Lower leg skin (tissue), 4 donors: ENCODE measurements at regions not wholly inside any gene's neighbourhood (a gene's known extent, or its start where the extent isn't known, plus 50 kb on each side); places are given as distances from the start of the nearest gene placed in this dataset.
"Not testable (repeated sequence)": the region's sequence is repeated elsewhere in the genome, so short reads cannot be mapped to it uniquely, and the experiment has no call there.

Experiments used
- DNase-seq, 2 donors: peaks; one replicate each; pipeline ENCODE4 v3.0.0-alpha.2; 2019; ENCODE audit warnings: low spot score in 2 of 2
- H3K4me3 ChIP-seq: fragments of 200-600 bp; sonication (generic); 2 replicates; pipeline ENCODE4 v1.5.1; 2017; ENCODE audit warnings: mild to moderate bottlenecking, low read depth; ENCODE audit not compliant: poor library complexity, severe bottlenecking
- CTCF ChIP-seq, 3 donors: fragments of 450-650 bp; IDR thresholded peaks; one replicate each; pipeline ENCODE4 v1.5.1; 2016; ENCODE audit warnings: antibody characterized with exemption in 3 of 3, mild to moderate bottlenecking in 3 of 3, moderate library complexity in 2 of 3
- POLR2A ChIP-seq, 2 donors: fragments of 450-650 bp; IDR thresholded peaks; one replicate each; pipeline ENCODE4 v1.6.1; 2016 to 2017; ENCODE audit warnings: antibody characterized with exemption in 2 of 2, mild to moderate bottlenecking in 1 of 2, moderate library complexity in 1 of 2
- WGBS, 2 donors: methylation state at CpG; one replicate each; pipeline ENCODE4 v1.1.5; 2018; 5-methylcytosine and 5-hydroxymethylcytosine counted together
- intact Hi-C: fragments of 100-400 bp; cut with DNase I; formaldehyde crosslinking; loops from one replicate; pipeline ENCODE4 v1.15.0; 2023; ENCODE audit warnings: low total_unique reads

GRCh38 chr7:66466081-66466600, 162.5 kb upstream of the KCTD7 start:
- no peak for DNase-seq
- TF ChIP-seq POLR2A (IDR thresholded peaks at IDR 0.05) (no peak), CTCF (IDR thresholded peaks at IDR 0.05) (no peak)
- intact Hi-C loops, result no loop called here
- H3K4me3 ChIP-seq, result no peak overlapping the region
- WGBS, 2 donors, result 94 to 96% methylated on average over 8 of the region's 8 CpGs

GRCh38 chr7:66467887-66468286, 160.8 kb upstream of the KCTD7 start:
- no peak for DNase-seq
- TF ChIP-seq CTCF (IDR thresholded peaks at IDR 0.05), result no peak
- TF ChIP-seq POLR2A (IDR thresholded peaks at IDR 0.05), result no peak
- intact Hi-C loops, result no loop called here
- 92 to 94% methylated on average over 2 of the region's 2 CpGs for WGBS, 2 donors
- no peak overlapping the region for H3K4me3 ChIP-seq

- DNase-seq, H3K4me3 ChIP-seq, intact Hi-C loops: not testable (repeated sequence)
- 82 to 83% methylated on average over 3 of the region's 3 CpGs for WGBS, 2 donors
Observed at GRCh38 chr7:66473064-66473463, 155.6 kb upstream of the KCTD7 start.

GRCh38 chr7:66474441-66474840, 154.2 kb upstream of the KCTD7 start:
- no peak for TF ChIP-seq POLR2A (IDR thresholded peaks at IDR 0.05)
- no peak for TF ChIP-seq CTCF (IDR thresholded peaks at IDR 0.05)
- intact Hi-C loops, result no loop called here
- H3K4me3 ChIP-seq, result no peak overlapping the region
- no peak for DNase-seq
- WGBS, 2 donors, result 96 to 99% methylated on average over 27 to 45 of the region's 45 CpGs

GRCh38 chr7:66476056-66476455, 152.6 kb upstream of the KCTD7 start:
- 86 to 87% methylated on average over 3 of the region's 3 CpGs for WGBS, 2 donors
- DNase-seq, H3K4me3 ChIP-seq, intact Hi-C loops: not testable (repeated sequence)

GRCh38 chr7:66477822-66478397, 150.8 kb upstream of the KCTD7 start:
- DNase-seq, intact Hi-C loops, H3K4me3 ChIP-seq: not testable (repeated sequence)
- WGBS, 2 donors, result 81 to 98% methylated on average over 3 of the region's 3 CpGs

GRCh38 chr7:66481229-66481628, 147.5 kb upstream of the KCTD7 start:
- DNase-seq, intact Hi-C loops, H3K4me3 ChIP-seq: not testable (repeated sequence)
- 50 to 69% methylated on average over 1 of the region's 1 CpG for WGBS, 2 donors

GRCh38 chr7:66489065-66489464, 139.6 kb upstream of the KCTD7 start:
- DNase-seq, H3K4me3 ChIP-seq, intact Hi-C loops: not testable (repeated sequence)
- 96 to 99% methylated on average over 8 of the region's 8 CpGs for WGBS, 2 donors

GRCh38 chr7:66489741-66490140, 138.9 kb upstream of the KCTD7 start:
- H3K4me3 ChIP-seq, intact Hi-C loops, DNase-seq: not testable (repeated sequence)
- 43 to 47% methylated on average over 2 of the region's 2 CpGs for WGBS, 2 donors

- WGBS, 2 donors, result 84 to 86% methylated on average over 11 of the region's 11 CpGs
- H3K4me3 ChIP-seq, intact Hi-C loops, DNase-seq: not testable (repeated sequence)
Observed at GRCh38 chr7:66490979-66491378, 137.7 kb upstream of the KCTD7 start.

GRCh38 chr7:66492405-66492804, 136.3 kb upstream of the KCTD7 start:
- 62 to 84% methylated on average over 7 of the region's 7 CpGs for WGBS, 2 donors
- H3K4me3 ChIP-seq, intact Hi-C loops: not testable (repeated sequence)
- peak in 1 of 2 donors; percentile 85 for DNase-seq
